GM12892 (cell line): ENCODE measurements at regions not wholly inside any gene's neighbourhood (a gene's known extent, or its start where the extent isn't known, plus 50 kb on each side); places are given as distances from the start of the nearest gene placed in this dataset.

ENCODE experiments used
- DNase-seq: peaks from one replicate; pipeline ENCODE4 v3.0.0; 2011; ENCODE audit not compliant: insufficient read length
- FAIRE-seq: peaks from 2 replicates; lab custom pipeline; 2011; peaks lifted over from hg19 to GRCh38; lab: Jason Lieb, UNC
- POLR2A ChIP-seq: IDR thresholded peaks from 2 replicates; pipeline ENCODE4 v1.6.1; 2011; ENCODE audit warnings: low read depth, low read length, control low read depth
- POLR2AphosphoS5 ChIP-seq: IDR thresholded peaks from 2 replicates; pipeline ENCODE4 v1.6.1; 2011; ENCODE audit warnings: low read depth, low read length, control low read depth
- TAF1 ChIP-seq: IDR thresholded peaks from 2 replicates; pipeline ENCODE4 v1.6.1; 2011; ENCODE audit warnings: low read depth, mild to moderate bottlenecking, control low read depth, low read length, borderline replicate concordance

- FAIRE-seq (no peak), DNase-seq (no peak)
- TF ChIP-seq POLR2AphosphoS5 (no peak), TAF1 (no peak), POLR2A (no peak)
These were observed 446.6 kb upstream of the THBS1 start for GRCh38 chr15:39134282-39134681.

GRCh38 chr15:39135989-39136388 is 444.9 kb upstream of the THBS1 start:
- TF ChIP-seq POLR2A (no peak), POLR2AphosphoS5 (no peak), TAF1 (no peak)
- FAIRE-seq (no peak), DNase-seq (no peak)

GRCh38 chr15:39139431-39140059 is 441.3 kb upstream of the THBS1 start:
- FAIRE-seq (no peak), DNase-seq (no peak)
- TF ChIP-seq POLR2A = no peak
- TF ChIP-seq TAF1 = no peak
- TF ChIP-seq POLR2AphosphoS5 = no peak

DNA sequence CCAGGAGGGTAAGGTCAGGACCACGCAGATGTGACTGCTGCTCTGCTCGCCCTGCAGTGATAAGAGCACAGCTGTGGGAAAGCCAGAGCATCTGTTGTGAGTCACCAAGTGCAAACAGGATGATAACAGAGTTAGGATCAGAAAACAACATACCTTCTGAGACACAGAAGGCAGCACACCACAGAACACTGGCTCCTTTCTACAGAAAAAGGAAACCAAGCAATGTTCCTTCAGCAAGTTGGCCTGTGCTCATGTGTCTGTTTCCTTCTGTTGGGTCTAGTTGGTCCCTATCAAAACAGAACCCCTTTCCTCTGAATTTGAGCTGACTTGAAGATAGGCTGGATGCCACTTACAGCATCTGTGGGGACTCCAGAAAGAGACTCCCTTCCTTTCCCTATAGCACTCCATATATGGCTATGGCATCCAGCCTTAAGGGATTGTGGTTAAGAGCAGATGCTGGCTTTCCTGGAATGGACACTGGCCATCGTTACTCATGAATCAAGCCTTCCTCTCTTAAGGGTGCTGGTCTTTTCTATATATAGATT is 440.7 kb upstream of the THBS1 start:
- DNase-seq = no peak
- no peak for TF ChIP-seq POLR2AphosphoS5
- no peak for TF ChIP-seq TAF1
- no peak for TF ChIP-seq POLR2A
- no peak for FAIRE-seq

DNA sequence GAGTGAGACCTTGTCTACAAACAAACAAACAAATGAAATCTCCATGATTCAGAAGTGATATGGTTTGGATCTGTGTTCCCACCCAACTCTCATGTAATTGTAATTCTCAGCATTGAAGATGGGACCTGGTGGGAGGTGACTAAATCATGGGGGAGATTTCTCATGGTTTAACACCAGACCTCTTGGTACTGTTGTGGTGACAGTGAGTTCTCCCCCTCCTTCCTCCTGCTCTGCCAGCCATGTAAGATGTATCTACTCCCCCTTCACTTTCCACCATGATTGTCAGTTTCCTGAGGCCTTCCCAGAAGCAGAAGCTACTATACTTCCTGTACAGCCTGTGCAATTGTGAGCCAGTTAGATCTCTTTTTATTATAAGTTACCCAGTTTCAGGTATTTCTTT is 438.4 kb upstream of the THBS1 start:
- DNase-seq (no peak), FAIRE-seq (no peak)
- TF ChIP-seq POLR2A = no peak

DNA sequence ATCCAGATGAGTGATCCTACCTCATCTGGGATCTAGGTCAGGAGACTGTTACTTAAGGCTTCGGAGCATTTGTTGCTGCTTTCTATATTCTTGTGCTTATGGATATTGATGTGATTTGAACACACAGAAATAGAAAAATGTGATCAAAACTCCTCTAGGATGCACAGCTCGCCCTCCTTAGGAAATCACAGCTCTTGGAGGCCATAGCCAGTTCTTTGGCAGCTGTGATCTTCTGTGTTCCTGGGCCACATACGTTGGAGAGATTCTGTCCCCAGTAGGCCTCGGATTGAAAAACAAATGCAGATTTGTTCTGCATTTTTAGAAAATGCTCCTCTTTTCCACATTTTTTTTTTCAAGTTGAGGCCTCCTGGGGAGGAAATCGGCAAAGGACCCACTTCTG is 437.4 kb upstream of the THBS1 start:
- no peak for FAIRE-seq
- DNase-seq = no peak
- no peak for TF ChIP-seq POLR2AphosphoS5
- no peak for TF ChIP-seq TAF1
- TF ChIP-seq POLR2A = no peak

DNA sequence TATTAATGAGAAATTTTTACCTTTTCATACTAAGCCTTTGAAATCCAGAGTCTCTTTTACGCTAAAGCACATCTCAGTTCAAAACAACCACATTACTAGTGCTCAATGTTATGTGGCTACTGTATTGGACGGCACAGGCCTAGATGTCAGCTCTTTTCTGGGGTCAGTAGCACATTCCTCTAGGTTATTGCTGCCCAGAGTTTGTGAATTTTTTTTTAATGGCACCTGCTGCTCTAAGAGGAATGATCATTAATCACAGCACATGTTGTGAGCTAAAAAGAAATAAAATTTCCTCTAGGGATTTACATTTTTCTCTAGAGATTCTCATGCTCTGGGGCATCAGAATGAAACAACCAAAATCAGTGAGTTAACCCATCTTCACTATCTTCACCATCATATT is 436.8 kb upstream of the THBS1 start:
- DNase-seq (no peak), FAIRE-seq (no peak)
- no peak for TF ChIP-seq TAF1
- no peak for TF ChIP-seq POLR2AphosphoS5
- no peak for TF ChIP-seq POLR2A

DNA sequence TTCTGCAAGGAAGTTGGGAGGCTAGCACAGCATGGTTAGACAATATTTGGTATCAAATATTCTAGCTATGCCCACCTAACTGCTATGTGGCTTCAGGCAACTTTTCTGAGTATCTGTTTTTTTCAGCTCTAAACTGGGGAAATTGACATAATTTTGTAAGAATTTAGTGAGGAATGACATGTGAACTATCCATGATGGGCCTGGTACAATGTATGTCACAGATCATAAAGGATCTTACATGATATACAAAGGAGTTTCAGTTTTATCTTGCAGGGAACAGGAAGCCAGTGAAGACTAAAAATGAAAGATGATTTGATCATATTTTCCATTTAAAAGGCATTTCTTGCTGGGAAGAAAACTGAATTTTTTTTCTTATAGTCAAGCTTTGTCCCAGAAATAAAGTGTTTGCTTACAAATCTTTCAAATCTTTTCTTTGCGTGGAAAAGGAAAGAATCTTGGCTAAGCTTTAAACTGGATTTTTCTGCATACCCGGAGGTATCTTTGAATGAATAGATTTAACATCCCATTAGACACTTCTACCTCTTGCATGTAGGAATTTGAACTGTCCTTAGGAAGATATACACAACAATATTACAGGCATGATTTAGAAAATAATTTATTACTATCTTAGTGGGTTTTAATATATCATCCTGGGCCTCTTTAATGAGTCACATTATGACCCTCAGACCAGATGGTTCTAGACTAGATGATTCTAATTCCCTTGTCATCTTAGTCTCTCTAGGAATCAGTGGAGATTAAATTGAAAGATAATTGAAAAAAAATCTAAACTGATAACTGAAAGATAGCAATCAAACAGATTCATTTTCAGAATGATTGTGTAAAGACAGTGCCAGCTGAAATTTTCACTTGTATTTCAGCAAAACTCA is 436.0 kb upstream of the THBS1 start:
- DNase-seq (no peak), FAIRE-seq (no peak)
- no peak for TF ChIP-seq POLR2A

GRCh38 chr15:39145854-39146625 is 434.8 kb upstream of the THBS1 start:
- TF ChIP-seq POLR2A (no peak), POLR2AphosphoS5 (no peak), TAF1 (no peak)
- no peak for FAIRE-seq
- no peak for DNase-seq

- FAIRE-seq (no peak), DNase-seq (no peak)
- no peak for TF ChIP-seq POLR2A
- TF ChIP-seq POLR2AphosphoS5 = no peak
- no peak for TF ChIP-seq TAF1
These were observed 431.2 kb upstream of the THBS1 start for GRCh38 chr15:39149636-39150150.

DNA sequence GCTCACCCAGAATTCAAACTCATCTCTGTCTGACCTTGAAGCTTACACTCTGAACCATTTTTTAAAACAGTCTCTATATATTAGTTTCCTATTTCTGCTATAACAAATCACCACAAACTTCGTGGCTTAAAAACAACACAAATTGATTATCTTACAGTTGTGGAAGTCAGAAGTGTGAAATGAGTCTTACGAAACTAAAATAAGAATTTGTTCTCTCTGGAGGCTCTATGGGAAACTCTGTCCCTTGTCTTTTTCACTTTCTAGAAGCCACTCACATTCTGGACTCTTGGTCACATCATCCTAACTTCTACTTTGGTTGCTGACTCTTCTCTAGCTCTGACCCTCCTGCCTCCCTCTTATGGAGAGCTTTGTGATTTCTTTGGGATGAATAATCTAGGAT is 429.3 kb upstream of the THBS1 start:
- DNase-seq = no peak
- FAIRE-seq = no peak
- no peak for TF ChIP-seq POLR2A
- no peak for TF ChIP-seq TAF1
- no peak for TF ChIP-seq POLR2AphosphoS5
